GM19238 (cell line): ENCODE measurements at regions not wholly inside any gene's neighbourhood (a gene's known extent, or its start where the extent isn't known, plus 50 kb on each side); places are given as distances from the start of the nearest gene placed in this dataset.

Experiments used
- DNase-seq: peaks from one replicate; pipeline ENCODE4 v3.0.0; 2011; ENCODE audit warnings: low spot score; ENCODE audit not compliant: insufficient read length

DNA sequence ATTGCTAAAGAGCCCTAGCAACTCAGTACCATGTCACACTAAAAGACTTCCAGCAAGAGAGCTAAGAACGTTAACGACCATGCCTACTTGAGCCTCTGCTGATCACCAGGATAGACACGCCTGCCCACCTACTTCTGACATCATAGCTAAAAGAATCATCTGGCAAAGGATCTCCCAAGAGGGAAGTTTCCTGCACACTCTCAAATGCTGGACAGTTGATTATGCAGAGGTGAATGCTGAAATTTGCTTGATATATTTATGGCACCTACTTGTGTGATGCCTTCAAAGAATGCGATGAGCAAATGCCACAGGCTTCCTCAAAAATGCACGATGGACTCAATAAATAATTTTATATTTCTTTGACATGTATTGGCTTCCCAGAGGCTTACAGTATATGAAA lies 113.6 kb downstream of the GALC start:
- DNase-seq = no peak

- DNase-seq = no peak
Measured at GRCh38 chr14:87878959-87879358, 114.0 kb downstream of the GALC start.

GRCh38 chr14:87877877-87878276 lies 115.1 kb downstream of the GALC start:
- no peak for DNase-seq

- DNase-seq = no peak
Measured at GRCh38 chr14:87874676-87875075, 118.3 kb downstream of the GALC start.

DNA sequence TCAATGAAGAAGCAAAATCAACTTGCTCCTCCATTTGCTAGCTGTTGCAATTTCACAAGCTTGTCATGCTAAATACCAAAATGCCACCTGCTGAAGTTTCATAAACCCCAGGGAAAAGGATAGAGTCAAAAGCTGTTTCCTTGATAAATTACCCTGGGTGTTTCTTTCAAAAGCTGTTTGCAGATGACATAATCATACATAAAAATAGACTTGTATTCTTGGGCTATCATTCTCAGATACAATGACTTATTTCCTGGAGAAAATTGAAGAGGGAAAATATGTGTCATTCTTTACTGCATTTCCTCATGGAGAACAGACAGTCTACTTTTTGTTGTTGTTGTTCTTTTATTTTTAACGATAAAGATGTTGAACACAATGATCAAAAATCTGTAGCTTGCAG lies 119.2 kb downstream of the GALC start:
- DNase-seq = no peak

- no peak for DNase-seq
Measured at GRCh38 chr14:87869619-87870583, 123.1 kb downstream of the GALC start.

DNA sequence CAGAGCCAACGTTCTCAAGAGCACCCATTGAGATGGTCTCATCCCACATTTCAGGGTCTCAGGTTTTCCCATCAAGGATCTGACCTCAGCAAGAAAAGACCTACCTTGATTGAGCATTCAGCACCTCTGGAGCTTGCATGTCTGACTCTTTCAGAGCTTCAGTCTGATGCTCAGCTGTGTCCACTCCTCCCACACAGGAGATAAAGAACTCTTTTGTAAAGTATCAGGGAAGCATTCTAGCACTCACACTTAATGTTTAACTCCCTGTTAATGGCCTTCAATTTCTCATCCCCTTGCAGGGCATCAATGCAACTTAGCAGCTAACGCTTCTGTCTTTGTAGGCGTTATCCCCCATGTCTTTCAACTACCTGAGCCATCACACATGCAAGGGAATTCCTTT lies 124.1 kb downstream of the GALC start:
- no peak for DNase-seq

DNA sequence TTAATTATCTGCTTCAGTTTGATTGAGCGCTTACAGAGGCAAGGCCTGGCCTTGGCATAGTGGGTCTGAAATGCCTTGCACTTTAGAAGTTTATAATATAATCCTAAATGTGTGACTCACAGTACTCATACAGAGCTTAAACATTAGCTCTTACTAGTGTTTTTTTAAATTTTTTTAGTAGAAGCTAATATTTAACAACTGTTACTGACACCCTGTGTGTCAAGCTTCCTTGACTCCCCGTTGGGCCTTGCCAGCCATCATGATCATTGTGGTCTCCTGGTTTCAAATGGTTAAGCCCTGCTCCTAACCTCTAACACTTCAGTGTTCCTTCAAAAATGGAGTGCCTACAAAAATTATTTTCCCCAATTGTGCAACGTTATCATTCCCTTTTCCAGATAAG lies 126.9 kb downstream of the GALC start:
- DNase-seq = no peak

DNA sequence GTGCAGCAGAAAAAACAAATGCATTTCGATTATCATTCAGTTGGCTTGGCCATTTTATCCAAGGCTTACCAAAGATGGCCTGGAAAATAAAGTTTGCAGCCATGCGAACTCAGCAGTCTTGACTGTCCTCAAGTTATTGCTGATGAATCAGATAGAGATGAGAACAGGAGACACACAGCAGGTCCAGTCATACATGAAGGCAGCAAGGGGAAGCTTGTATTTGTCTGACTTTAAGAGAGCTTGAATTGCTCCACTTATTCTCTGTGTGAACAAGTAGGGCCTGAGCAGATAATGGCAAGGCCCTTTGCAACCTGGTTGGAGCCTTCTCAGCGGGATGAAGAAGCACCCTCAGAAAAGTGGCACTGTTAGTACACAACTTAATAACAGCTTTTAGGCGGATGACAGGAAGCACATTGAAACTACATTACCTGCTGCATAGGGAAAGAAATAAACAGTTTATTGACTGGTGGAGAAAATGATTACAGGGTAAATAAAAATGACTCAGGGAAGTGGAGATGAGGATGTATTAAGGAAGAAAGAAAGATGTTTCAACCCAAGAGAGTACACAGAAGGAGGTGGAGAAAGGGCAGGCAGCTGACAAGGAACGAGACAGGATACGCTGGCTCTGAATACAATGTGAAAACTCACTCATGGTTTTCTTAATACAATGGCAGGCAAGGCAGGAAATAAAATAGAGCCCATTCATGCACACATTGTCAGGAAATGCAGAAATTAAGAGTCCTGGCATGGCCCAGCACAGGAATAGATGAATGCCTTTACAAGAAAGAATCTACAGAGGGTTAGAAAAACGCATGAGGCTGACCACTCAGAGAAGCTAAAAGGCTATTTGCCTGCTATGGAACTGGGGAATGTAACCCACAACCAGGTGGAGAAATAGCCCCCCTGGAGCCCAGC lies 128.4 kb downstream of the GALC start:
- no peak for DNase-seq

DNA sequence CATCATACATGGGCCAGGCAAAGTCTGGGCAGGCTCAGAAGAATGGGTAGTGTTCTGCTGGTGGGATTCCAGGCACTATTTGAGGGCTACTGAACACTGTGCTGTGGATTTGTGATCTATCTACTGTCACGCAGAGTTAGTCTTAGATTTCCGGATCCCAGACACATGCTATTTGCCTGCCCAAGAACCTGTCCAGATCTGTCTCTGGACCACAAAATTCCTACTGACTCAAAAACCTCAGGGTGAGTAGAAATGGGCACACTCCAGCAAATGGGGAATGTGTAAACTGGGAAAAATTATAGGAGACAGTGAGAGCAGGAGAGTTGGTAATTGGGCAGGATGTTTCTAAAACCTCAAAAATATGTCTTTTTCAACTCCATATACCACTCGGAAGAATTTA lies 129.9 kb downstream of the GALC start:
- DNase-seq = no peak

GRCh38 chr14:87852107-87852506 lies 140.9 kb downstream of the GALC start:
- no peak for DNase-seq

- no peak for DNase-seq
Measured at GRCh38 chr14:87851190-87851589, 141.8 kb downstream of the GALC start.

DNA sequence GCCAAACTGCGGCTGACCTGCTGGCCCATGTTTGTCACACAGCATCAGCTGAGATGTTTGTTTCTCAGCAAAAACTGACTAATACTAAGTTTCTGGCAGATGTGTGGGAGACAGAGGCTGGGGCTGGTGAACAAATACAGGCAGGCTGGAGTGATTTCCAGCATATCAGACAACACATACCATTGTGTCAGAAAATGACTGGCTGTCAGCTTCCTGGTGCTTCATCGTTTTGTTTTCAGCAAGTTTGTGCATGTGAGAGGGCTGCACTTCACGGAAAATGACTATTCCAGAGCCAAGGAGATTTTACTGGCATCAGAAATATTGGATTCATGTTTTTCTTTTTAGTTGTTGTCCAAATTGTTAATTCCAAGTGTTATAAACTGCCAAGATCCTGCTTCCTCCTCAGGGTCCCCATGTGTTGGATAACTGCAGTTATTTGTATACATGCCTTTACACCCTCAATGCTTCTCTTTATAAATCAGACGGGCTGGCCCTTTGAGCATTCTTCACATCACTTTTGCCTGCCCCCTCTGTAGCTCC lies 145.7 kb downstream of the GALC start:
- DNase-seq = no peak

- no peak for DNase-seq
Measured at GRCh38 chr14:87840906-87841305, 152.1 kb downstream of the GALC start.

DNA sequence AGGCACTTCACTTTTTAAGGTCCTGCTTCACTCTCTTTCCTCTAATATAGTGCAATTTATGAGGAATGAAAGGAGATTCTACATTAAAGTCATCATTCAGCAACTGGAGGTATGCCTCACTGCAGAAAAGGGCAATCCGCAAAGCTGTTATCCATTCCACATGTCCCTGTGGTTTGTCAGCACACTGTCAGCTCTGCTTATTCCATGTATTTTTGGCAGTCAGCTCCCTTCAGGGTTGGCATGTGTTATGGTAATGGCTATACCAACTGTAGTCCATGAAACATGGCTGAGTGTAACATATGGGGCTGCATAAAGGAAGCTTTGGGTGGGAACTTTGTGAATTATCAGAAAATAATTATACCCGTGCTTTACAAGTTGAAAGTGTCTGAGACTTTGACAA lies 154.1 kb downstream of the GALC start:
- DNase-seq = no peak

GRCh38 chr14:87837296-87837695 lies 155.7 kb downstream of the GALC start:
- DNase-seq = no peak

GRCh38 chr14:87834594-87834993 lies 158.4 kb downstream of the GALC start:
- DNase-seq = no peak

DNA sequence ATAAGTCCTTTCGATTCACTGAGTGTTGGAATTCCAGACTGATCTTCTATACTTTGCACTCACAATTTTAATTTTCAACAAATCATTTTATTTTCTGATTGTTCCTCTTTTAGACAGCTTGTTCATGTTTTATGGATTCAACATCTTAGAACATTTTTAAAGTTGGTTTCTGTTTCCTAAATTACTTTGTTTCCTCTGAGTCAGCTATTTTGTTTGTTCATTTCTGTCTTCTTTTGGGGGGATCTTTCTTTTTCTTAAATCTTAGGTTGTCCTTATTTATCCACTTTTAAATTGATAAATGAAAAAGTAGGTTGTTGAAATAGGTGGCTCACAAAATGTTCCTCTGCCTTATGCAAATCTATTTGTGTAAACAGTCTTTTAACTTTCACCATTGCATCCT lies 160.0 kb downstream of the GALC start:
- no peak for DNase-seq

DNA sequence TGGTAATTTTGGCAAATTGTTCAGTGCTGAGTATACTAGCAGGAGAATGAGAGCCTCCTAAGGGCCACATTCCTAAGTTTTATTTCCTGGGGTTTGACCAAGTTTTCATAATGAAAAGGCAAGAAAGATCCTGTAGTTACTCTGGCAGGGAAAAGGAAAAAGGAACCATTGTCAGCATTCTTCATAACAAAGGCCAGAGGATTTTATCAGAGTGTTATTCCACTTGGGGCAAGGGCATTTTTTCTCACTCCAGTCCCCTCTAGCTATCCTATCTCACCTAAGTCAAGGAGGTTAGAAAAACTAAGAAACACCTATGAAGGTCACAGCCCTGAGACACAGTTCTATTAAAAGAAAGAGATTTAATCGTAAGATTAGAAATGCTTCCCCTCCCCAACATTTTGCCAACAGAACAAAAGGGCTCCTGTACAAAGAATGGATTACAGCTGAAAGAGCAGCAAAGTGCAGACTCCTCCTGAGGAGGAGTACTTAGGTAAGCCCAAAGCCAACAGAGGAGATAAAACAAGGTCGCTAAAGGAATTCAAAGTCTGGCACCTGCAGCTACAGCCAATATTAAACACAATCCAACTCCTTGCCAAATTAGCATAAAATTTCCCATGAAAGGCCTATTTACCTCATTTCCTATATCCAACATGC lies 162.4 kb downstream of the GALC start:
- no peak for DNase-seq

DNA sequence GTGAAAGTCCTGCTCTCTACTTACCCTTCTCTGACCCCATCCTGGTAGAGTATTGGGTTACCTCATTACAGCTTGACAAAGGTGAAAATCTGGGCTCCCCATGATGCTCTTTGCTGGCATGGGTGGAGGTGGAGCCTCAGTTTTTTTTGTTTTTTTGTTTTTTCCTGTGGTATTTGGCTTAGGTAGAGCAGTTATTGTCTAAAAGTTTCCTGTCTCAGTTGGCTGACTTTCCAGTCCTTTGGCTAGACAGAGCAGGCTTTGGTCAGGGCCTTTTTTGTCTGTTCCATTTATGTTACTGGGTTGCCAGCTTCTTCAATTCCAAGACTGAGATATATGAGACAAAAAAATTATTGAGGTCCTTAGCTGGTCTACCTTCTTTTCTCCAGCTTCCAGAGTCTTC lies 163.4 kb downstream of the GALC start:
- DNase-seq = no peak

DNA sequence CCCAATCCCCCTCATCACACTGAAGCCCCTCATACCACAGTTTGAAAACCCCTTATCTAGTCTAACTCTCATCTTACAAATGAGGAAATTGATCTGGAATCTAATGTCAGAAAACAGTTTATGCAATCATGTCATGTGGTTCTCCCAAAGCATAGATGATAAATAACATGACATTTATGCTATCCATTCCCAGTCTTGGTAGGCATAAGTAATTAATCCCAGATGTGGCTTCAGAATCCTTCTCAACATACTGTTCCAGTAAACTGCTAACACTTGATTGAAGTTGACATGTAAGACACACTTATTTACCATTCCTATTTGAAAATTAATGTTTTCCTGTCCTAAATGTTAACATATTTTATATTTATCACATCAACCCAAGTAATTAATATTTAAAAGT lies 168.7 kb downstream of the GALC start:
- DNase-seq = no peak

DNA sequence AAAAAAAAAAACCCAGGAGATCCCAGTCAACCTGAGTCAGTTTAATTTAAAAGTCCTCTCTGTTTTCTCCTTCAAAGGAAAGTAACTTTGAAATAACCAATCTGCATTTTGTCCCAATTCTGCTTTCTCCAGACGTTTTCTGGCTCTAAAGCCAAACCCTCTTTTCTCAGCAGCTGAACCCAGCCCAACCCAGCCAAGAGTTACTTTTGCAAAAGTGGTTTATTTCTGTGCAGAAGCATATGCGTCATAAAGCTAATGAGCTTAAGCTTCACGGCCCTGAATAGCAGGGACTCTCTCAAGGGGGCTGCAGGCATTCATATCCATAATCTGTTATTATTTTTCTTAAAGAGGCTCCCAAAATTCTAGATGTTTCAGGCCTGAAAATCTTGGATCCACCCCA lies 176.6 kb downstream of the GALC start:
- DNase-seq = no peak
